Panc1 (cell line): ENCODE measurements at regions not wholly inside any gene's neighbourhood (a gene's known extent, or its start where the extent isn't known, plus 50 kb on each side); places are given as distances from the start of the nearest gene placed in this dataset.
"Not testable (repeated sequence)": the region's sequence is repeated elsewhere in the genome, so short reads cannot be mapped to it uniquely, and the experiment has no call there.

Source experiments
- ATAC-seq: fragments of 200-7000 bp; cut with Tn5 transposase; 2 replicates; pipeline ENCODE4 v1.9.1; 2020; ENCODE audit warnings: mild to moderate bottlenecking, moderate library complexity
- BruUV-seq: library from RNA; stranded (reverse); fragments of 400-500 nt; replicated peaks from 2 replicates; lab custom pipeline; 2021; lab: Mats Ljungman, UMichigan
- CTCF ChIA-PET: fragments of 300-600 bp; sonication (Branson Sonifier 250); formaldehyde crosslinking; loops from one replicate; lab custom pipeline; 2022; ENCODE audit warnings: antibody characterized with exemption; lab: Charles Lee
- POLR2A ChIA-PET: fragments of 300-600 bp; sonication (Branson Sonifier 250); formaldehyde crosslinking; loops from one replicate; lab custom pipeline; 2022; ENCODE audit warnings: antibody characterized with exemption; lab: Charles Lee
- DNase-seq: peaks from one replicate; pipeline ENCODE4 v3.0.0-alpha.2; 2010; ENCODE audit warnings: low read depth, low spot score
- H3K27ac ChIP-seq: 2 replicates; pipeline ENCODE4 v1.5.1; 2011; ENCODE audit warnings: mild to moderate bottlenecking, low read length, inconsistent platforms
- H3K27me3 ChIP-seq: fragments of 200-500 bp; sonication (Bioruptor generic); 2 replicates; pipeline ENCODE4 v1.6.0; 2014; ENCODE audit warnings: low read length, inconsistent platforms; ENCODE audit not compliant: control insufficient read depth, insufficient read depth
- H3K36me3 ChIP-seq: fragments of 200-500 bp; sonication (Bioruptor generic); 2 replicates; pipeline ENCODE4 v1.5.1; 2014; ENCODE audit warnings: inconsistent platforms, mild to moderate bottlenecking, low read length, moderate library complexity; ENCODE audit not compliant: control insufficient read depth, insufficient read depth
- H3K4me1 ChIP-seq: 2 replicates; pipeline ENCODE4 v1.5.1; 2011; ENCODE audit warnings: inconsistent platforms, mild to moderate bottlenecking, low read length, moderate library complexity; ENCODE audit not compliant: control insufficient read depth, insufficient read depth
- H3K4me3 ChIP-seq, 2 experiments: 2 replicates each; pipeline ENCODE4 v1.5.1; 2011 to 2012; ENCODE audit warnings: low read depth in 2 of 2, low read length in 2 of 2, mild to moderate bottlenecking in 2 of 2, inconsistent platforms in 1 of 2, moderate library complexity in 1 of 2
- H3K9me3 ChIP-seq: fragments of 200-500 bp; sonication (Bioruptor generic); 2 replicates; pipeline ENCODE4 v1.5.1; 2014; ENCODE audit warnings: low read depth, mild to moderate bottlenecking, inconsistent platforms, low read length, moderate library complexity; ENCODE audit not compliant: control insufficient read depth, insufficient read depth
- POLR2AphosphoS5 ChIP-seq: IDR thresholded peaks from 2 replicates; pipeline ENCODE4 v1.6.1; 2012; ENCODE audit warnings: mild to moderate bottlenecking, low read depth, low read length, moderate library complexity
- REST ChIP-seq, 2 experiments: IDR thresholded peaks; 2 replicates each; pipeline ENCODE4 v1.6.1; 2011 to 2012; ENCODE audit warnings: low read depth in 2 of 2, control low read depth in 1 of 2, low read length in 1 of 2, mild to moderate bottlenecking in 1 of 2, moderate library complexity in 1 of 2; ENCODE audit not compliant: insufficient read depth in 1 of 2
- SIN3A ChIP-seq: IDR thresholded peaks from 2 replicates; pipeline ENCODE4 v1.6.1; 2012; ENCODE audit warnings: low read depth, mild to moderate bottlenecking, low read length, moderate library complexity, borderline replicate concordance; ENCODE audit not compliant: insufficient read depth
- TCF7L2 ChIP-seq: IDR thresholded peaks from 2 replicates; pipeline ENCODE4 v1.6.1; 2011; ENCODE audit warnings: mild to moderate bottlenecking, low read depth, low read length, inconsistent platforms
- in situ Hi-C: cut with HindIII; loops from 2 replicates; pipeline ENCODE4 v1.10.0; 2016; ENCODE audit warnings: low sequenced_read_pairs, low pct_unique_long_range_greater_than_20kb
- intact Hi-C: fragments of 100-400 bp; cut with micrococcal nuclease; formaldehyde crosslinking; loops from one replicate; pipeline ENCODE4 v1.10.0; 2022; ENCODE audit not compliant: unreplicated experiment
- TF ChIP-seq, protein P1 (sequence below): fragments of 450-650 bp; IDR thresholded peaks from 2 replicates; pipeline ENCODE4 v1.5.1; 2017; ENCODE audit warnings: mild to moderate bottlenecking

GRCh38 chr1:30363031-30363430 is 360.4 kb downstream of the MATN1 start:
- no TSS peak for BruUV-seq
- CTCF ChIA-PET: interaction anchor here (1.3 kb wide), 1 partner anchor 18 kb away, joined by 13 read pairs; no protein-coding TSS in a partner anchor

DNA sequence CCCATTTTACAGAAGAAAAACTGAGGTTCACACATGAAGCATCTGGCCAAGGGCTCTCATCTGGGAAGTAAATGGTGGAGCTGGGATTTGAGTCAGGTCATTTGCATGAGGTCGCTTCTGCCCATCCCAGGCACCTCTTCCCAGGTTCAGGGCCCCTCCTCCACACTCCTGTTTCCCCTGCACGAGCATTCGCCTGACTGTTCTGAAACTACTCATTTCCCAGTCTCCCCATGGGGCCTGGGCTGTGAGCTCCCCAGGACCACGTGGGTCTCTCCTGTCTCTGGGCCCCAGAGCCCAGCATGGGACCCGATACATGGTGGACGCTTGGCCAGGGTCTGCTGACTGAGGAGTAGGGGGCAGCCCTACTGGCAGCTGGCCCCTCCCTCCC is 360.8 kb downstream of the MATN1 start:
- Histone ChIP-seq H3K9me3 (no peaks in the 10 kb centered on the region), H3K27ac (no peak overlapping the region), H3K4me1 (no peaks in the 10 kb centered on the region), H3K36me3 (no peaks in the 10 kb centered on the region), H3K27me3 (no peaks in the 10 kb centered on the region), H3K4me3 (no peak overlapping the region)
- BruUV-seq: no TSS peak
- ATAC-seq (no peak), DNase-seq (no peak)
- TF ChIP-seq, protein P1, sequence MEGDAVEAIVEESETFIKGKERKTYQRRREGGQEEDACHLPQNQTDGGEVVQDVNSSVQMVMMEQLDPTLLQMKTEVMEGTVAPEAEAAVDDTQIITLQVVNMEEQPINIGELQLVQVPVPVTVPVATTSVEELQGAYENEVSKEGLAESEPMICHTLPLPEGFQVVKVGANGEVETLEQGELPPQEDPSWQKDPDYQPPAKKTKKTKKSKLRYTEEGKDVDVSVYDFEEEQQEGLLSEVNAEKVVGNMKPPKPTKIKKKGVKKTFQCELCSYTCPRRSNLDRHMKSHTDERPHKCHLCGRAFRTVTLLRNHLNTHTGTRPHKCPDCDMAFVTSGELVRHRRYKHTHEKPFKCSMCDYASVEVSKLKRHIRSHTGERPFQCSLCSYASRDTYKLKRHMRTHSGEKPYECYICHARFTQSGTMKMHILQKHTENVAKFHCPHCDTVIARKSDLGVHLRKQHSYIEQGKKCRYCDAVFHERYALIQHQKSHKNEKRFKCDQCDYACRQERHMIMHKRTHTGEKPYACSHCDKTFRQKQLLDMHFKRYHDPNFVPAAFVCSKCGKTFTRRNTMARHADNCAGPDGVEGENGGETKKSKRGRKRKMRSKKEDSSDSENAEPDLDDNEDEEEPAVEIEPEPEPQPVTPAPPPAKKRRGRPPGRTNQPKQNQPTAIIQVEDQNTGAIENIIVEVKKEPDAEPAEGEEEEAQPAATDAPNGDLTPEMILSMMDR: no peak
- no peak for TF ChIP-seq TCF7L2
- no peak for TF ChIP-seq SIN3A
- TF ChIP-seq REST (IDR thresholded peaks at IDR 0.05; ENCODE audit: insufficient read depth in 1 of 2, low read depth in 2 of 2, low read length in 1 of 2): no peak
- no peak for TF ChIP-seq POLR2AphosphoS5
- CTCF ChIA-PET: no interaction called here
- in situ Hi-C loops: no loop called here
- intact Hi-C loops: no loop called here
- POLR2A ChIA-PET: no interaction called here

More at GRCh38 chr1:30363031-30363430, 360.4 kb downstream of the MATN1 start:
- H3K27me3 ChIP-seq: no peaks in the 10 kb centered on the region
- intact Hi-C loops (no loop called here), in situ Hi-C loops (no loop called here)
- H3K27ac ChIP-seq: no peak overlapping the region
- H3K9me3 ChIP-seq: no peaks in the 10 kb centered on the region
- no peaks in the 10 kb centered on the region for H3K4me1 ChIP-seq
- POLR2A ChIA-PET: no interaction called here
- DNase-seq (no peak), ATAC-seq (no peak)
- no peaks in the 10 kb centered on the region for H3K36me3 ChIP-seq
- H3K4me3 ChIP-seq: no peak overlapping the region
- no peak for TF ChIP-seq SIN3A
- no peak for TF ChIP-seq REST (IDR thresholded peaks at IDR 0.05; ENCODE audit: insufficient read depth in 1 of 2, low read depth in 2 of 2, low read length in 1 of 2)
- no peak for TF ChIP-seq TCF7L2
- no peak for TF ChIP-seq POLR2AphosphoS5
- TF ChIP-seq, protein P1: no peak

GRCh38 chr1:30361890-30362602 is 361.3 kb downstream of the MATN1 start:
- H3K4me1 ChIP-seq, H3K36me3 ChIP-seq, H3K27ac ChIP-seq, H3K27me3 ChIP-seq, CTCF ChIA-PET, POLR2A ChIA-PET, BruUV-seq, H3K4me3 ChIP-seq, DNase-seq, intact Hi-C loops, ATAC-seq, in situ Hi-C loops, H3K9me3 ChIP-seq: not testable (repeated sequence)
